ENCODE measurements at regions not wholly inside any gene's neighbourhood (a gene's known extent, or its start where the extent isn't known, plus 50 kb on each side); places are given as distances from the start of the nearest gene placed in this dataset.

DNA sequence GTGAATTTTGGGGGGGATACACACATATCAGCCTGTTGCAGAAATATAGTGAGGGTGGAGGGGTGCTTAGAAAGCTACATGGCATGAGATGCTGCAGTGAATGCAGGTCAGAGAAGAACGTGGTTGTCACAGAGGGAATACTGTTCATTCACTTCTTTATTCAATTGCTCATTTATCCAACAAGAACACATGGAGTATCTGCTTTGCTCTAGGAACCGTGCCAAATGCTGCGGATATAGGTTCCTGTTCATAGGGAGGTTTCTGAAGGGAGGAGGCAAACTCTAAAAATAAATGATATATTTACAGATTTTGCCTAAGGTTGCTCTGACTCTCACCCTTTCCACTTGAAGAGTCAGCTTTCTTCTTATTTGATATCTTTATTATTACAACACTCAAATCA, 444.3 kb upstream of the CLINT1 start:
- Histone ChIP-seq H3K27me3 (no peaks in the 10 kb centered on the region), H3K4me1 (peaks cover 0 to 19% (median 0%) of the 10 kb centered on the region in 9 donors), H3K4me3 (no peak overlapping the region), H3K27ac (no peak overlapping the region), H3K36me3 (no peaks in the 10 kb centered on the region), H3K9me3 (no peaks in the 10 kb centered on the region)
- intact Hi-C loops (cut with DNase I), result loop anchor here in 1 of 10 donors (10.0 kb wide), 1 partner anchor 112 kb away; no protein-coding TSS in a partner anchor
- no peak for DNase-seq
- TF ChIP-seq, protein P1, sequence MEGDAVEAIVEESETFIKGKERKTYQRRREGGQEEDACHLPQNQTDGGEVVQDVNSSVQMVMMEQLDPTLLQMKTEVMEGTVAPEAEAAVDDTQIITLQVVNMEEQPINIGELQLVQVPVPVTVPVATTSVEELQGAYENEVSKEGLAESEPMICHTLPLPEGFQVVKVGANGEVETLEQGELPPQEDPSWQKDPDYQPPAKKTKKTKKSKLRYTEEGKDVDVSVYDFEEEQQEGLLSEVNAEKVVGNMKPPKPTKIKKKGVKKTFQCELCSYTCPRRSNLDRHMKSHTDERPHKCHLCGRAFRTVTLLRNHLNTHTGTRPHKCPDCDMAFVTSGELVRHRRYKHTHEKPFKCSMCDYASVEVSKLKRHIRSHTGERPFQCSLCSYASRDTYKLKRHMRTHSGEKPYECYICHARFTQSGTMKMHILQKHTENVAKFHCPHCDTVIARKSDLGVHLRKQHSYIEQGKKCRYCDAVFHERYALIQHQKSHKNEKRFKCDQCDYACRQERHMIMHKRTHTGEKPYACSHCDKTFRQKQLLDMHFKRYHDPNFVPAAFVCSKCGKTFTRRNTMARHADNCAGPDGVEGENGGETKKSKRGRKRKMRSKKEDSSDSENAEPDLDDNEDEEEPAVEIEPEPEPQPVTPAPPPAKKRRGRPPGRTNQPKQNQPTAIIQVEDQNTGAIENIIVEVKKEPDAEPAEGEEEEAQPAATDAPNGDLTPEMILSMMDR (IDR thresholded peaks at IDR 0.05), result no peak
- no peak for ATAC-seq
- 25 to 41% methylated on average over 3 of the region's 3 CpGs for whole genome bisulfite sequencing, 2 donors

GRCh38 chr5:158302029-158302428, 443.1 kb upstream of the CLINT1 start:
- no peak overlapping the region for H3K27ac ChIP-seq
- no peaks in the 10 kb centered on the region for H3K27me3 ChIP-seq
- WGBS, 2 donors, result 92 to 96% methylated on average over 2 of the region's 2 CpGs
- ATAC-seq, result no peak
- no peaks in the 10 kb centered on the region for H3K36me3 ChIP-seq
- H3K9me3 ChIP-seq, result peaks cover 0 to 8% (median 6%) of the 10 kb centered on the region in 11 donors
- H3K4me3 ChIP-seq, result no peak overlapping the region
- no peak for DNase-seq
- peaks cover 0 to 15% (median 0%) of the 10 kb centered on the region in 9 donors for H3K4me1 ChIP-seq
- intact Hi-C loops (cut with DNase I), result loop anchor here in 1 of 10 donors (10.0 kb wide), 1 partner anchor 113 kb away; no protein-coding TSS in a partner anchor
- TF ChIP-seq, protein P1 (IDR thresholded peaks at IDR 0.05), result no peak

DNA sequence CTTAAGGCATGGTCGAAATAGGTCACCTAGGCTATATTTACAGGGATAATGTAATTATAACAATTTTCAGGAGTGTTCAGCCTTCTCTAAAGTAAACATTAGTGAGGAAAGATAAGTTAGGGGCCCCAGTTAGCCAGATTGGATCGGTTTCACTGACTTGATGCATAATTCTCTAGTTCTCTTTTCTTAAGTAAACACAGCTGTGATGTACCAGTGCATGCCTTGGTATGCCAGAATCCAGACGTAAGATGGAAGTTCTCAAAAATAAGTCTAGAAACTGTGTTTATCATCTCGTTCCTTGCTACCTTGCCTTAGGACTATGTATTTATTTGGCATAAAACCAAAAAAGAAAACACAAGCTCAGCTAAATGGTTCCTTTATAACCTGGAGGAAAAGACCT, 442.2 kb upstream of the CLINT1 start:
- WGBS, 2 donors, result 55 to 59% methylated on average over 4 of the region's 4 CpGs
- no peak for ATAC-seq
- TF ChIP-seq, protein P1 (IDR thresholded peaks at IDR 0.05), result no peak
- H3K27ac ChIP-seq, result no peak overlapping the region
- no peaks in the 10 kb centered on the region for H3K27me3 ChIP-seq
- intact Hi-C loops (cut with DNase I), result loop anchor here in 1 of 10 donors (10.0 kb wide), 1 partner anchor 114 kb away; no protein-coding TSS in a partner anchor
- DNase-seq, result no peak
- H3K4me3 ChIP-seq, result no peak overlapping the region
- peaks cover 0 to 14% (median 0%) of the 10 kb centered on the region in 9 donors for H3K4me1 ChIP-seq
- H3K36me3 ChIP-seq, result no peaks in the 10 kb centered on the region
- H3K9me3 ChIP-seq, result peaks cover 0 to 16% (median 7%) of the 10 kb centered on the region in 11 donors

DNA sequence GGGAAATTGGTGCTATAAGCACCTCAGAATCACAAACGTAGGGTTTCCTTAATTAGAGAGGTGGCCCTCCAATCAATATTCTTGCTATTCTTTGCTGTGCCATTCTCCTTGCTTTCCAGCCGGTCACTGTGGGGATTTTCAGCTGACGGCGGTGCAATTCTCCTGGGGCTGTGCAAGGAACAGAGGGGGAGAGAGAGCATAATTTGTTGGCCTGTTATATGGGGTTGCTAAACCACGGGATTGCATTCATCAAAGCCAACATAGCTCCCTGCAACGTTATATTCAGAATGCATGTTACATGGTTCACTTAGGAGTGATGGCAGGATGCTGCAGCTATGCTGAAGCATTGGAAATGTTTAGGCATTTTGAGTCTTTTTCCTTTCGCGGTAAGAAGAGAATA, 441.3 kb upstream of the CLINT1 start:
- 60 to 72% methylated on average over 8 of the region's 8 CpGs for WGBS, 2 donors
- DNase-seq (no peak), ATAC-seq (peak in 1 of 8 donors; percentile 41)
- no peaks in the 10 kb centered on the region for H3K27me3 ChIP-seq
- intact Hi-C loops (cut with DNase I), result loop anchor here in 1 of 10 donors (10.0 kb wide), 1 partner anchor 115 kb away; no protein-coding TSS in a partner anchor
- H3K9me3 ChIP-seq, result peaks cover 0 to 16% (median 7%) of the 10 kb centered on the region in 11 donors
- H3K4me3 ChIP-seq, result no peak overlapping the region
- no peak overlapping the region for H3K27ac ChIP-seq
- TF ChIP-seq, protein P1 (IDR thresholded peaks at IDR 0.05), result no peak
- H3K4me1 ChIP-seq, result peaks cover 0 to 8% (median 0%) of the 10 kb centered on the region in 9 donors
- H3K36me3 ChIP-seq, result no peaks in the 10 kb centered on the region
